ENCODE measurements at regions not wholly inside any gene's neighbourhood (a gene's known extent, or its start where the extent isn't known, plus 50 kb on each side); places are given as distances from the start of the nearest gene placed in this dataset.

- intact Hi-C loops (cut with micrococcal nuclease; ENCODE audit: unreplicated experiment), result no loop called here
- DNase-seq, result no peak
- no peak for TF ChIP-seq CTCF (IDR thresholded peaks at IDR 0.05; ENCODE audit: insufficient read depth in 1 of 2, low read depth in 1 of 2, low read length in 1 of 2, severe bottlenecking in 1 of 2, unreplicated experiment in 1 of 2)
- Mint-ChIP-seq H3K27ac (ENCODE audit: unreplicated experiment) (no peak overlapping the region), H3K4me3 (ENCODE audit: unreplicated experiment) (no peak overlapping the region), H3K36me3 (ENCODE audit: insufficient read depth, unreplicated experiment) (no peaks in the 10 kb centered on the region), H3K27me3 (ENCODE audit: insufficient read depth, unreplicated experiment) (peaks cover 4% of the 10 kb centered on the region), H3K9me3 (ENCODE audit: unreplicated experiment) (no peaks in the 10 kb centered on the region), H3K4me1 (ENCODE audit: low read depth, unreplicated experiment) (no peaks in the 10 kb centered on the region)
- no TSS peak for BruUV-seq (replicated peaks)
- ChIA-PET CTCF (no interaction called here), POLR2A (no interaction called here)
- H3K36me3 ChIP-seq (ENCODE audit: control insufficient read depth, insufficient read depth, low read length), result no peaks in the 10 kb centered on the region
- no peaks in the 10 kb centered on the region for H3K27me3 ChIP-seq (replicated peaks; ENCODE audit: control insufficient read depth, insufficient read depth, low read length)
- H3K9me3 ChIP-seq, result no peaks in the 10 kb centered on the region
- no peak overlapping the region for H3K4me3 ChIP-seq (ENCODE audit: low read depth, low read length)
- no peaks in the 10 kb centered on the region for H3K4me1 ChIP-seq
Observed at GRCh38 chr6:141254336-141254735, 878.4 kb upstream of the GJE1 start.

GRCh38 chr6:141252828-141253608 lies 879.7 kb upstream of the GJE1 start:
- ChIA-PET POLR2A (no interaction called here), CTCF (no interaction called here)
- no peak overlapping the region for H3K4me3 ChIP-seq (ENCODE audit: low read depth, low read length)
- Mint-ChIP-seq H3K36me3 (ENCODE audit: insufficient read depth, unreplicated experiment) (no peaks in the 10 kb centered on the region), H3K4me3 (ENCODE audit: unreplicated experiment) (no peak overlapping the region), H3K27me3 (ENCODE audit: insufficient read depth, unreplicated experiment) (peaks cover under 1% of the 10 kb centered on the region), H3K9me3 (ENCODE audit: unreplicated experiment) (no peaks in the 10 kb centered on the region), H3K27ac (ENCODE audit: unreplicated experiment) (no peak overlapping the region), H3K4me1 (ENCODE audit: low read depth, unreplicated experiment) (no peaks in the 10 kb centered on the region)
- intact Hi-C loops (cut with micrococcal nuclease; ENCODE audit: unreplicated experiment), result no loop called here
- no peaks in the 10 kb centered on the region for H3K4me1 ChIP-seq
- H3K36me3 ChIP-seq (ENCODE audit: control insufficient read depth, insufficient read depth, low read length), result no peaks in the 10 kb centered on the region
- no peaks in the 10 kb centered on the region for H3K9me3 ChIP-seq
- DNase-seq, result no peak
- TF ChIP-seq CTCF (IDR thresholded peaks at IDR 0.05; ENCODE audit: insufficient read depth in 1 of 2, low read depth in 1 of 2, low read length in 1 of 2, severe bottlenecking in 1 of 2, unreplicated experiment in 1 of 2), result no peak
- no TSS peak for BruUV-seq (replicated peaks)
- no peaks in the 10 kb centered on the region for H3K27me3 ChIP-seq (replicated peaks; ENCODE audit: control insufficient read depth, insufficient read depth, low read length)

DNA sequence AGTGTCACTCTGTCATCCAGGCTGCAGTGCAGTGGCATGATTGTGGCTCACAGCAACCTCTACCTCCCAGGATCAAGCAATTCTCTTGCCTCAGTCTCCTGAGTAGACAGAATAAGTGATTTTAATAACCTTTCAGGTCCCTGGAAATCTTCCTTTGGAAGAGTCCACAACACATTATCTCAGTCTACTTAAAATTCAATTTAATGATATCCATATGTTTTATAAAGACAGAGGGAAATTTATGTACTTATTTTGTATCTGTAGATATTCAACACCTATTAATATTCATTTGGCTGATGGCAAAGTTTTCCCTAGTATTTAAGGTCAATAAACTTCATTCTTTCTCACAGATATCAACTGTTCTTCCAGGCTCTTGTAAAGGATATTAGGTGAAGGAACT lies 881.4 kb upstream of the GJE1 start:
- POLR2A ChIA-PET, result no interaction called here
- no TSS peak for BruUV-seq (replicated peaks)
- no peak for DNase-seq
- CTCF ChIA-PET, result no interaction called here
- H3K27me3 Mint-ChIP-seq (ENCODE audit: insufficient read depth, unreplicated experiment), result no peaks in the 10 kb centered on the region
- no peak for TF ChIP-seq CTCF (IDR thresholded peaks at IDR 0.05; ENCODE audit: insufficient read depth in 1 of 2, low read depth in 1 of 2, low read length in 1 of 2, severe bottlenecking in 1 of 2, unreplicated experiment in 1 of 2)
- H3K9me3 ChIP-seq, result no peaks in the 10 kb centered on the region
- no peak overlapping the region for H3K4me3 ChIP-seq (ENCODE audit: low read depth, low read length)
- intact Hi-C loops (cut with micrococcal nuclease; ENCODE audit: unreplicated experiment), result no loop called here
- no peak overlapping the region for H3K27ac Mint-ChIP-seq (ENCODE audit: unreplicated experiment)
- H3K27me3 ChIP-seq (replicated peaks; ENCODE audit: control insufficient read depth, insufficient read depth, low read length), result no peaks in the 10 kb centered on the region
- no peaks in the 10 kb centered on the region for H3K36me3 Mint-ChIP-seq (ENCODE audit: insufficient read depth, unreplicated experiment)
- H3K9me3 Mint-ChIP-seq (ENCODE audit: unreplicated experiment), result no peaks in the 10 kb centered on the region
- H3K36me3 ChIP-seq (ENCODE audit: control insufficient read depth, insufficient read depth, low read length), result no peaks in the 10 kb centered on the region
- H3K4me1 ChIP-seq, result no peaks in the 10 kb centered on the region
- H3K4me3 Mint-ChIP-seq (ENCODE audit: unreplicated experiment), result no peak overlapping the region
- no peaks in the 10 kb centered on the region for H3K4me1 Mint-ChIP-seq (ENCODE audit: low read depth, unreplicated experiment)
